ENCODE measurements at regions not wholly inside any gene's neighbourhood (a gene's known extent, or its start where the extent isn't known, plus 50 kb on each side); places are given as distances from the start of the nearest gene placed in this dataset.
"Not testable (repeated sequence)": the region's sequence is repeated elsewhere in the genome, so short reads cannot be mapped to it uniquely, and the experiment has no call there.

- H3K4me3 Mint-ChIP-seq: no peak overlapping the region
- no peaks in the 10 kb centered on the region for H3K4me1 Mint-ChIP-seq
- no peak overlapping the region for H3K27ac Mint-ChIP-seq
- no peaks in the 10 kb centered on the region for H3K36me3 Mint-ChIP-seq
- H3K27me3 Mint-ChIP-seq: no peaks in the 10 kb centered on the region
- H3K9me3 Mint-ChIP-seq: no peaks in the 10 kb centered on the region
- DNase-seq: no peak
These were observed 148.3 kb upstream of the ANXA10 start for GRCh38 chr4:167943872-167944505.

DNA sequence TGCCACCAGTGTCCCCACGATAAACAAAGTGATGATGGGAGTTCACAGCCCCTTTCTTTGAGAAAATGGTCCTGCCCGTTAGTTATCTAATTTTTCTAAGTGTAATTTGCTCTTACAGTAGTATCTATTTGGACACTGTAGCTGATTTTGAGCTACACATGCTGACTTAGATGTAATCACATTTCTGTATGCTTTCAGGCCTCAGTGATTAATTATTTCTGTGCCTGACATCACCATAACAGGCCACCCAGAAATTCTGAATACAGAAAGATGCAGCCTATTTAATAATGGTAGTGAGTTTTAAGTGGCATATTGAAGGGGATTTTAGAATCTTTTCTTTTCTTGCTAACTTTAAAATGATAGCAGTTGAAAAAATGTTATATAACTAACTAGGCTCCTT, 147.6 kb upstream of the ANXA10 start:
- Mint-ChIP-seq H3K36me3 (no peaks in the 10 kb centered on the region), H3K9me3 (no peaks in the 10 kb centered on the region), H3K27me3 (no peaks in the 10 kb centered on the region), H3K27ac (no peak overlapping the region), H3K4me3 (no peak overlapping the region), H3K4me1 (no peaks in the 10 kb centered on the region)
- DNase-seq: no peak

DNA sequence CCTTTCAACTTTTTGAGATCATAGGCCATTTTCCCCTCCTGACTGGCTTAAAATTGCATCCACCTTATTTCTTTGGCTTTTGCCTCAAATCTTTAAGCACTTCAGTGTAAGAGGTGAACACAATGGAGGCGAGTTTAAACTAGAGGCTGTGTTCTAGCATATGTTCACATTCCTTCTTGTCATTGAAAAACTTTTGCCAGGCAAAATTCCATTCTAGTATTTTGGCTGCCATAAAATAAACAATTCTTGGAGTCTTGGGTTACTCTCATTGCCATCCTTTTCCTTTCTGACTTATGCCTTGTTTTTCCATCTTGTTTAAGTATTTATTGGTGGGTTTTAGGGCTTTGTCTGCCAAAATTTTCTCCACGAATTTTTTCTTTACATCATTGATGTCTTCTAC, 137.3 kb upstream of the ANXA10 start:
- DNase-seq: no peak
- Mint-ChIP-seq H3K27me3 (no peaks in the 10 kb centered on the region), H3K27ac (no peak overlapping the region), H3K9me3 (peaks cover 27% of the 10 kb centered on the region), H3K4me3 (no peak overlapping the region), H3K4me1 (no peaks in the 10 kb centered on the region), H3K36me3 (no peaks in the 10 kb centered on the region)

DNA sequence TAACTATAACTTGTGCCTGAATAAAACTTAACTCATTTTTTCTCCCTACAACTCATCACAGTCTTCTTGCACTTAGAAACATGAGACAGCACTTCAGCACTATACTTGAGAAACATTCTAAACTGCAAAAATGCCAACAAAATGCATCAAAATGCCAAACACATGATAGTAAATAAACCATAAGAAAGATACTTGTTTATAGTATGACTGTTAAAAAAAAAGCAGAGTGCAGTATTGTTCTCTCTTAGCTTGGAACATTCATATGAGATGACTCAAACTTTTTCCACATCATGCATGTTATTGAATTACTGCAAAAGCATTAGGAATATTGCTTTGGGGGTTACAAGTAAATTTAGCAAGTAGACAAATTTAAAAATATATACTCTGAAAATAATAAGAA, 135.7 kb upstream of the ANXA10 start:
- no peak for DNase-seq
- Mint-ChIP-seq H3K9me3 (peaks cover 26% of the 10 kb centered on the region), H3K27me3 (no peaks in the 10 kb centered on the region), H3K4me3 (no peak overlapping the region), H3K36me3 (no peaks in the 10 kb centered on the region), H3K27ac (no peak overlapping the region), H3K4me1 (no peaks in the 10 kb centered on the region)

DNA sequence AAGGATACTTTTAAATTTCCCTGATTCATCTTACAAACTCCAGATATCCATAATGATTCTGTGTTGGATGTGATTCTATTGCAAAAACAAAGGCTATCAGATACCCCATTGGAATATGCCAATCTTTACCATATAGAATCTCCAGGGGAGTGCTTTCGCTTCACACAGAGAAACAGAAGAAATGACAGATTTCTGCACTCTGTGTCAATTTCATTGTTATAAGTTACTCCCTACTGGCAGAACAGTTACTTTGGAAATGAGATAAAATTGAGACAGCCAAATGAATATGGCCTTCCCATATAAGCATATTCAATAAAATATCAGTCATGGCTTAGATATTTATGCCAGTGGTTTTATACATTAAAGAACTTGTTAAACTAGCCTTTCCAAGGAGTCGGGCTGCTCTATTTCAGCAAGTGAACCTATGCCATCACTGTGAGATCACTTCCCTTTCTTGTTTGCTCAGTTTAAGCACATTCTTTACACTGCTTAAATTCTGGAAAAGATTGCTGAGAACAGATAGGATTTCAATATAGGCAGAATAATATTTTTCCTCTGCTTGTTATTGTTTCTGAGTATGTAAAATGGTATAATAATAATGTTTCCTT, 127.5 kb upstream of the ANXA10 start:
- peaks cover 4% of the 10 kb centered on the region for H3K9me3 Mint-ChIP-seq
- DNase-seq: no peak

DNA sequence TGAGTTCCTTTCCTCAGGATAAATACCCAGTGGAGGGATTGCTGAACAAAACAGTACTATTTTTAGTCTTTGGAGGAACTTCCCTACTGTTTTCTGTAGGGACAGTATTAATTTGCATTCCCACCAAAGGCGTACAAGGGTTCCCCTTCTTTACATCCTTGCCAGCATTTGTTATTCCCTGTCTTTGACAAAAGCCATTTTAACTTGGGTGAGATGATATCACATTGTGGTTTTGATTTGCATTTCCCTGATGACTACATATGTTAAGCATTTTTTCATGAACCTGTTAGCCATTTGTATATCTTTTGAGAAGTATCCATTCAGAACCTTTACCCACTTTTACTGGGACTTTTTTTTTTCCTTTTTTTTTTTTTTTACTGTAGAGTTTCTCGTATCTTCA, 126.2 kb upstream of the ANXA10 start:
- DNase-seq: no peak
- Mint-ChIP-seq H3K4me3 (no peak overlapping the region), H3K36me3 (no peaks in the 10 kb centered on the region), H3K27me3 (peaks cover 3% of the 10 kb centered on the region), H3K9me3 (peaks cover 3% of the 10 kb centered on the region), H3K4me1 (no peaks in the 10 kb centered on the region), H3K27ac (no peak overlapping the region)

More for the DNA sequence above, 127.5 kb upstream of the ANXA10 start:
- Mint-ChIP-seq H3K27me3 (peaks cover 3% of the 10 kb centered on the region), H3K4me3 (no peak overlapping the region), H3K4me1 (no peaks in the 10 kb centered on the region), H3K36me3 (no peaks in the 10 kb centered on the region), H3K27ac (no peak overlapping the region)

DNA sequence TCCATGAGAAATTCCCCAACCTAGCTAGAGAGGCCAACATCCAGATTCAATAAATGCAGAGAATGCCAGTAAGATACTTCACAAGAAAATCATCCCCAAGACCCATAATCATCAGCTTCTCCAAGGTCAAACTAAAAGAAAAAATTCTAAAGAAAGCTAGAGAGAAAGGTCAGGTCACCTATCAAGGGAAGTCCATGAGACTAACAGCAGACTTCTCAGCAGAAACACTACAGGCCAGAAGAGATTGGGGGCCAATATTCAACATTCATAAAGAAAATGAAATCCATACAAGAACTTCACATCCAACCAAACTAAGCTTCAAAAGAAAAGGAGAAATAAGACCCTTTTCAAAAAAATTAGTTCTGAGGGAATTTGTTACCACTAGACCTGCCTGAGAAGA, 118.8 kb upstream of the ANXA10 start:
- H3K4me3 Mint-ChIP-seq: no peak overlapping the region
- H3K4me1 Mint-ChIP-seq: no peaks in the 10 kb centered on the region
- no peak for DNase-seq
- H3K27ac Mint-ChIP-seq: no peak overlapping the region
- peaks cover 32% of the 10 kb centered on the region for H3K9me3 Mint-ChIP-seq
- no peaks in the 10 kb centered on the region for H3K27me3 Mint-ChIP-seq
- H3K36me3 Mint-ChIP-seq: no peaks in the 10 kb centered on the region

GRCh38 chr4:167985565-167985964, 106.8 kb upstream of the ANXA10 start:
- DNase-seq: no peak
- Mint-ChIP-seq H3K4me1 (no peaks in the 10 kb centered on the region), H3K36me3 (no peaks in the 10 kb centered on the region), H3K27me3 (no peaks in the 10 kb centered on the region), H3K9me3 (peaks cover 6% of the 10 kb centered on the region), H3K4me3 (no peak overlapping the region), H3K27ac (no peak overlapping the region)

DNA sequence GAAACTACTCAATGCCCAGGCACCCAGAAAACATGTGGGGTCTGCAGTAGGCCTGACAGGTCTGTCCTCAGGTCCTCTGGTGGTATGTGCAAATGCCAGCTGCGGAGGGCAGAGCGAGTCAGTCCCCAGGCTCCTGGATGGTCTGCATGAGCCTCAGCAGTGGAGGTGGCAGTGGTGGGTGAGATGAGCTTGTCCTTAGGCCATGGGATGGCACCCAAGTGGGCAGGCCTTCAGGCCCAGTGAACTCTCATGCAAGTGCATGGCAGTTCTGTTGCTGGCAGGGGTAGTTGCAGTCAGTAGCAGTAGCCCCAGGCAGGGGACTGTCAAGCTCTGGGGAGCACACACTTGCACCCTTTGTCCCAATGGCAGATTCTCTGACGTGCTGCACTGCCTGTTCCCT, 106.3 kb upstream of the ANXA10 start:
- H3K27ac Mint-ChIP-seq: no peak overlapping the region

DNA sequence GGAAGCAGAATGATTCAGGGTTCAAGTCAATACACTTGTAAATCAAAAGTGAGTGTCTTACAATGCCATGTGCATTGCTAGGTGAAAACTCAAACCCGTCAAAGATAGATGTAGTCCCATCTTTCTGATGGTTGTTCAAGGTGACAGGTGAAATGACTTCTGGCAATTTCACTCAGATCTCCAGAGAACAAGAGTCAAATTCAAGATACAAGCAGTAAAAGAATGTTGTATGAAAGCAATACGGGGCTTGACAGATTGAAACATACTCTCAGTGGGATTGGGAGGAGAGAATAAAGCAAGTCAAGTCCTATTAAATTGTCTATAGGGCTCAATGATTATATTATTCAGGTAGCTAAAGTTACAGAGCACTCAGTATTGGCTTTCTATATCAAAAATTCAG, 105.1 kb upstream of the ANXA10 start:
- Mint-ChIP-seq H3K27ac (no peak overlapping the region), H3K4me1 (no peaks in the 10 kb centered on the region), H3K4me3 (no peak overlapping the region), H3K9me3 (peaks cover 4% of the 10 kb centered on the region), H3K27me3 (no peaks in the 10 kb centered on the region), H3K36me3 (no peaks in the 10 kb centered on the region)
- DNase-seq: no peak

More for the DNA sequence above, 106.3 kb upstream of the ANXA10 start:
- Mint-ChIP-seq H3K9me3 (peaks cover 6% of the 10 kb centered on the region), H3K4me1 (no peaks in the 10 kb centered on the region), H3K27me3 (no peaks in the 10 kb centered on the region), H3K4me3 (no peak overlapping the region), H3K36me3 (no peaks in the 10 kb centered on the region)
- no peak for DNase-seq

DNA sequence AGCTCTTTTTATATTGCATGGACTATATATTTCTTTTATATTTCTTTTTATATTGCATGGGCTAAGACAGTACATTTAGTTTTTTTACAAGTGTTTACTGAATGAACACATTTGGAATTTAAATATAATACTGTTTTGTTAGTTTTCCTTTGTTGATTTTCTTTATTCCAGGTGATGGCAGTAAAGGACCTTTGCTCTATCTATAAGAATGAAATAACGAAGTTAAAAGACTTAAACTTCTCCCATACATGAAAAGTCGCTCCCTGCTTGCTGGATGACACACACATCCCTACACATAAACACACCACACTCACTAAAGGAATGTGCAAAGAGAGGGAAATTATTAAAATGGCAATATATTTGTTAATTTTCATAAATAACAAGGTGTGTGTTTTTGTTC, 102.5 kb upstream of the ANXA10 start:
- Mint-ChIP-seq H3K27ac (no peak overlapping the region), H3K36me3 (no peaks in the 10 kb centered on the region), H3K9me3 (no peaks in the 10 kb centered on the region), H3K27me3 (no peaks in the 10 kb centered on the region), H3K4me1 (no peaks in the 10 kb centered on the region), H3K4me3 (no peak overlapping the region)
- no peak for DNase-seq

DNA sequence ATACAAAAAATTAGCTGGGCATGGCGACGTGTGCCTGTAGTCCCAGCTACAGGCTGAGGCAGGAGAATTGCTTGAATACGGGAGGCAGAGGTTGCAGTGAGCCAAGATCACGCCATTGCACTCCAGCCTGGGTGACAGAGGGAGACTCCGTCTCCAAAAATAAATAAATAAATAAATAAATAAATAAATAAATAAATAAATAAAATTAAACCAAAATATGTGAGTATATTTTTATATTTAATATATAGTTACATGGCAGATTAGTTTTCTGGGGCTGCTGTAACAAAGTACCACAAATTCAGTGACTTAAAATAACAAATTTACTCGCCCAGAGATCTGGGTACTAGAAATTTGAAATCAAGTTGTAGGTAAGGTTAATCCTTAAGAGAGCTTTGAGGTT, 84.2 kb upstream of the ANXA10 start:
- H3K36me3 Mint-ChIP-seq, H3K4me1 Mint-ChIP-seq, H3K27me3 Mint-ChIP-seq, H3K9me3 Mint-ChIP-seq, H3K27ac Mint-ChIP-seq, DNase-seq, H3K4me3 Mint-ChIP-seq: not testable (repeated sequence)

DNA sequence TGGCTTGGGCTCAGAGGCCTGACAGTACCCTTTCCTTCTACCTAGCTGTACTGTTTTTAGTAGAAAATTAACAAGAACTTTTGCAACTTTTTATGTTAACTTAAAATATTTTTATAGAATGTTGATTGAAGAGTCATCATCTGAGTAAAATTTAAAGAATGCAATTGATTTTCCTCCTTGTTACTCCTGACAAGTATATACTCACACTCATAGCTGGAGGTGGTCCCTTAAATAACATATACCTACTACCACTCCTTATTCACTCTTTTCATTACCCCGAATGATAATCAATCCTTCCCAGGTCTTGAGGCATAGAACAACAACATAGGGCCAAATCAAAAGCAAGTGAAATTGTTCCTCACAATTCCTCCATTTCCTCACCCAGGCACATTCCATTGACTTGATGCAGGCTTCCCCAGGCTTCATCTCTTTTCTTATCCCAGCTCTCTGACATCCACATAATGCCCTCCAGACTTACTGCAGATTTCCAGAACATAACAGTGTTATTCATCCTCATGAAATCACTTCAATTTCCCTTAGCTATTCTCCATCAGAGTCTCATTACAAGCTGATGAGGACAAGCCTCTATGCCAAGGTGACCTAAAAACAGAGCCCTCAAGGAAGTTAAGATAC, 73.2 kb upstream of the ANXA10 start:
- H3K9me3 Mint-ChIP-seq: peaks cover 2% of the 10 kb centered on the region
- H3K4me1 Mint-ChIP-seq: no peaks in the 10 kb centered on the region
- DNase-seq: no peak
- no peak overlapping the region for H3K27ac Mint-ChIP-seq
- no peaks in the 10 kb centered on the region for H3K27me3 Mint-ChIP-seq
- H3K4me3 Mint-ChIP-seq: no peak overlapping the region
- H3K36me3 Mint-ChIP-seq: no peaks in the 10 kb centered on the region

- no peak for DNase-seq
These were observed 72.4 kb upstream of the ANXA10 start for GRCh38 chr4:168019921-168020320.

DNA sequence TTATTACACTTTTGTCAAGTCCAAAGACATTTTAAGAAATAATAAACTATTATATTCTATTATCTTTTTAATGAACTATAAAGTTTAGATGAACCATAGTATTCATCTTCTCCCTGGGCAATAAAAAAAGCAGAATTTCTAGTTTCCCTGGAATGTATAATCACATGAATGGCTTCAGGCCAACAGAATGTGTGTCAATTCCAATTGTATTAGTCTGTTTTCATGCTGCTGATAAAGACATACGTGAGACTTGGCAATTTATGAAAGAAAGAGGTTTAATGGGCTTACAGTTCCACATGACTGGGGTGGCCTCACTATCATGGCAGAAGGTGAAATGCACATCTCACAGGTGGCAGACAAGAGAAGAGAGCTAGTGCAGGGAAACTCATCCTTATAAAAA, 70.7 kb upstream of the ANXA10 start:
- no peak for DNase-seq
- no peaks in the 10 kb centered on the region for H3K4me1 Mint-ChIP-seq
- H3K9me3 Mint-ChIP-seq: peaks cover 2% of the 10 kb centered on the region
- no peak overlapping the region for H3K4me3 Mint-ChIP-seq
- H3K36me3 Mint-ChIP-seq: no peaks in the 10 kb centered on the region
- H3K27me3 Mint-ChIP-seq: no peaks in the 10 kb centered on the region
- no peak overlapping the region for H3K27ac Mint-ChIP-seq

More at GRCh38 chr4:168019921-168020320, 72.4 kb upstream of the ANXA10 start:
- Mint-ChIP-seq H3K27me3 (no peaks in the 10 kb centered on the region), H3K36me3 (no peaks in the 10 kb centered on the region), H3K4me1 (no peaks in the 10 kb centered on the region), H3K4me3 (no peak overlapping the region), H3K9me3 (peaks cover 2% of the 10 kb centered on the region), H3K27ac (no peak overlapping the region)

GRCh38 chr4:168028568-168028967, 63.8 kb upstream of the ANXA10 start:
- Mint-ChIP-seq H3K4me3 (no peak overlapping the region), H3K36me3 (no peaks in the 10 kb centered on the region), H3K9me3 (no peaks in the 10 kb centered on the region), H3K27me3 (no peaks in the 10 kb centered on the region), H3K27ac (no peak overlapping the region), H3K4me1 (no peaks in the 10 kb centered on the region)
- no peak for DNase-seq

Measured in activated naive CD8-positive, alpha-beta T cell treated with anti-CD3 and anti-CD28 coated beads for 36 hours (primary cell).